Activated CD4-positive, alpha-beta T cell treated with anti-CD3 and anti-CD28 coated beads, Interleukin-2, amount 10 ng/mL, durations not matched to agents 24 days and 14 days (primary cell): ENCODE measurements at regions not wholly inside any gene's neighbourhood (a gene's known extent, or its start where the extent isn't known, plus 50 kb on each side); places are given as distances from the start of the nearest gene placed in this dataset.

Experiments
- DNase-seq: peaks from one replicate; pipeline ENCODE4 v3.0.0; 2022
- H3K27ac Mint-ChIP-seq: one replicate; pipeline ENCODE4 v1.8.0; 2022; ENCODE audit warnings: mild to moderate bottlenecking, mixed read lengths
- H3K27me3 Mint-ChIP-seq: one replicate; pipeline ENCODE4 v1.8.0; 2022; ENCODE audit warnings: mixed read lengths
- H3K36me3 Mint-ChIP-seq: one replicate; pipeline ENCODE4 v1.8.0; 2022; ENCODE audit warnings: low read depth, mild to moderate bottlenecking, mixed read lengths
- H3K4me1 Mint-ChIP-seq: one replicate; pipeline ENCODE4 v1.8.0; 2021; ENCODE audit warnings: mixed read lengths
- H3K4me3 Mint-ChIP-seq: one replicate; pipeline ENCODE4 v1.8.0; 2022; ENCODE audit warnings: mild to moderate bottlenecking, moderate library complexity, mixed read lengths
- H3K9me3 Mint-ChIP-seq: one replicate; pipeline ENCODE4 v1.8.0; 2021; ENCODE audit warnings: mixed read lengths
- intact Hi-C: fragments of 100-400 bp; cut with micrococcal nuclease; formaldehyde crosslinking; loops from one replicate; pipeline ENCODE4 v1.15.1; 2023

- H3K4me3 Mint-ChIP-seq = no peak overlapping the region
- intact Hi-C loops = no loop called here
- DNase-seq = no peak
- peaks cover 8% of the 10 kb centered on the region for H3K4me1 Mint-ChIP-seq
- peaks cover 11% of the 10 kb centered on the region for H3K27me3 Mint-ChIP-seq
- no peaks in the 10 kb centered on the region for H3K9me3 Mint-ChIP-seq
- H3K27ac Mint-ChIP-seq = no peak overlapping the region
- no peaks in the 10 kb centered on the region for H3K36me3 Mint-ChIP-seq
These were observed 143.2 kb upstream of the PRSS1 start for GRCh38 chr7:142606081-142606480.

- H3K27me3 Mint-ChIP-seq = peaks cover 11% of the 10 kb centered on the region
- peaks cover 6% of the 10 kb centered on the region for H3K4me1 Mint-ChIP-seq
- H3K36me3 Mint-ChIP-seq = no peaks in the 10 kb centered on the region
- H3K4me3 Mint-ChIP-seq = peak overlapping the region; percentile 4
- intact Hi-C loops = loop anchor here (1.0 to 5.0 kb wide), 4 partner anchors 67 to 611 kb away; no protein-coding TSS in a partner anchor
- no peaks in the 10 kb centered on the region for H3K9me3 Mint-ChIP-seq
- H3K27ac Mint-ChIP-seq = no peak overlapping the region
- no peak for DNase-seq
These were observed 144.6 kb upstream of the PRSS1 start for GRCh38 chr7:142604671-142605070.

- no peaks in the 10 kb centered on the region for H3K36me3 Mint-ChIP-seq
- H3K4me3 Mint-ChIP-seq = peak overlapping the region; percentile 4
- H3K9me3 Mint-ChIP-seq = no peaks in the 10 kb centered on the region
- peaks cover 3% of the 10 kb centered on the region for H3K4me1 Mint-ChIP-seq
- no peak overlapping the region for H3K27ac Mint-ChIP-seq
- DNase-seq = peak; percentile 86
- intact Hi-C loops = loop anchor here (1.0 to 5.0 kb wide), 4 partner anchors 67 to 611 kb away; no protein-coding TSS in a partner anchor
- H3K27me3 Mint-ChIP-seq = peaks cover 10% of the 10 kb centered on the region
These were observed 145.3 kb upstream of the PRSS1 start for GRCh38 chr7:142603870-142604448.

- DNase-seq = no peak
- intact Hi-C loops = loop anchor here (5.0 kb wide), 1 partner anchor 65 kb away; no protein-coding TSS in a partner anchor
- peaks cover 2% of the 10 kb centered on the region for H3K4me1 Mint-ChIP-seq
- H3K27me3 Mint-ChIP-seq = peaks cover 10% of the 10 kb centered on the region
- no peak overlapping the region for H3K4me3 Mint-ChIP-seq
- H3K27ac Mint-ChIP-seq = no peak overlapping the region
- no peaks in the 10 kb centered on the region for H3K36me3 Mint-ChIP-seq
- no peaks in the 10 kb centered on the region for H3K9me3 Mint-ChIP-seq
These were observed 146.5 kb upstream of the PRSS1 start for GRCh38 chr7:142602756-142603155.

GRCh38 chr7:142602183-142602582 is 147.1 kb upstream of the PRSS1 start:
- H3K4me1 Mint-ChIP-seq = peaks cover 2% of the 10 kb centered on the region
- peaks cover 10% of the 10 kb centered on the region for H3K27me3 Mint-ChIP-seq
- H3K27ac Mint-ChIP-seq = no peak overlapping the region
- DNase-seq = no peak
- H3K36me3 Mint-ChIP-seq = no peaks in the 10 kb centered on the region
- H3K9me3 Mint-ChIP-seq = no peaks in the 10 kb centered on the region
- H3K4me3 Mint-ChIP-seq = no peak overlapping the region
- intact Hi-C loops = loop anchor here (5.0 kb wide), 1 partner anchor 65 kb away; no protein-coding TSS in a partner anchor

- no peaks in the 10 kb centered on the region for H3K4me1 Mint-ChIP-seq
- H3K36me3 Mint-ChIP-seq = no peaks in the 10 kb centered on the region
- H3K27ac Mint-ChIP-seq = no peak overlapping the region
- no peak for DNase-seq
- intact Hi-C loops = no loop called here
- H3K4me3 Mint-ChIP-seq = no peak overlapping the region
- peaks cover 17% of the 10 kb centered on the region for H3K27me3 Mint-ChIP-seq
- no peaks in the 10 kb centered on the region for H3K9me3 Mint-ChIP-seq
These were observed 151.0 kb upstream of the PRSS1 start for GRCh38 chr7:142598297-142598696.

- intact Hi-C loops = no loop called here
- Mint-ChIP-seq H3K4me1 (no peaks in the 10 kb centered on the region), H3K27ac (no peak overlapping the region), H3K27me3 (peaks cover 17% of the 10 kb centered on the region), H3K9me3 (no peaks in the 10 kb centered on the region), H3K36me3 (no peaks in the 10 kb centered on the region), H3K4me3 (no peak overlapping the region)
- no peak for DNase-seq
These were observed 151.7 kb upstream of the PRSS1 start for GRCh38 chr7:142597547-142597946.

GRCh38 chr7:142595816-142596516 is 153.3 kb upstream of the PRSS1 start:
- no peak for DNase-seq
- no peak overlapping the region for H3K27ac Mint-ChIP-seq

GRCh38 chr7:142594078-142594477 is 155.2 kb upstream of the PRSS1 start:
- Mint-ChIP-seq H3K4me3 (no peak overlapping the region), H3K4me1 (no peaks in the 10 kb centered on the region), H3K36me3 (no peaks in the 10 kb centered on the region), H3K27me3 (peaks cover 8% of the 10 kb centered on the region), H3K27ac (no peak overlapping the region), H3K9me3 (no peaks in the 10 kb centered on the region)
- intact Hi-C loops = no loop called here
- no peak for DNase-seq

More at GRCh38 chr7:142595816-142596516, 153.3 kb upstream of the PRSS1 start:
- Mint-ChIP-seq H3K36me3 (no peaks in the 10 kb centered on the region), H3K4me3 (no peak overlapping the region), H3K27me3 (peaks cover 12% of the 10 kb centered on the region), H3K4me1 (no peaks in the 10 kb centered on the region), H3K9me3 (no peaks in the 10 kb centered on the region)
- intact Hi-C loops = no loop called here

GRCh38 chr7:142593106-142593505 is 156.2 kb upstream of the PRSS1 start:
- Mint-ChIP-seq H3K27me3 (peaks cover 8% of the 10 kb centered on the region), H3K4me3 (no peak overlapping the region), H3K27ac (no peak overlapping the region), H3K4me1 (no peaks in the 10 kb centered on the region), H3K36me3 (no peaks in the 10 kb centered on the region), H3K9me3 (no peaks in the 10 kb centered on the region)
- intact Hi-C loops = no loop called here
- no peak for DNase-seq

- intact Hi-C loops = no loop called here
- Mint-ChIP-seq H3K9me3 (no peaks in the 10 kb centered on the region), H3K27me3 (peaks cover 8% of the 10 kb centered on the region), H3K27ac (no peak overlapping the region), H3K36me3 (no peaks in the 10 kb centered on the region), H3K4me3 (no peak overlapping the region), H3K4me1 (no peaks in the 10 kb centered on the region)
- peak; percentile 33 for DNase-seq
These were observed 156.6 kb upstream of the PRSS1 start for GRCh38 chr7:142592664-142593063.

- Mint-ChIP-seq H3K4me3 (no peak overlapping the region), H3K4me1 (peaks cover 3% of the 10 kb centered on the region), H3K27ac (no peak overlapping the region), H3K36me3 (no peaks in the 10 kb centered on the region), H3K27me3 (peaks cover 8% of the 10 kb centered on the region), H3K9me3 (no peaks in the 10 kb centered on the region)
- intact Hi-C loops = no loop called here
- no peak for DNase-seq
These were observed 157.0 kb upstream of the PRSS1 start for GRCh38 chr7:142592231-142592630.

- H3K36me3 Mint-ChIP-seq = no peaks in the 10 kb centered on the region
- intact Hi-C loops = no loop called here
- H3K27ac Mint-ChIP-seq = no peak overlapping the region
- peak; percentile 27 for DNase-seq
- no peaks in the 10 kb centered on the region for H3K9me3 Mint-ChIP-seq
- no peak overlapping the region for H3K4me3 Mint-ChIP-seq
- H3K27me3 Mint-ChIP-seq = peaks cover 6% of the 10 kb centered on the region
- peaks cover 4% of the 10 kb centered on the region for H3K4me1 Mint-ChIP-seq
These were observed 158.3 kb upstream of the PRSS1 start for GRCh38 chr7:142590830-142591457.

- H3K4me3 Mint-ChIP-seq = no peak overlapping the region
- intact Hi-C loops = no loop called here
- no peaks in the 10 kb centered on the region for H3K36me3 Mint-ChIP-seq
- peaks cover 6% of the 10 kb centered on the region for H3K4me1 Mint-ChIP-seq
- DNase-seq = no peak
- no peaks in the 10 kb centered on the region for H3K9me3 Mint-ChIP-seq
- peaks cover 3% of the 10 kb centered on the region for H3K27me3 Mint-ChIP-seq
- H3K27ac Mint-ChIP-seq = no peak overlapping the region
These were observed 159.2 kb upstream of the PRSS1 start for GRCh38 chr7:142590077-142590476.
